GM20000 (cell line): ENCODE measurements at regions not wholly inside any gene's neighbourhood (a gene's known extent, or its start where the extent isn't known, plus 50 kb on each side); places are given as distances from the start of the nearest gene placed in this dataset.

ENCODE experiments used
- DNase-seq: peaks from one replicate; pipeline ENCODE4 v3.0.0; 2012; ENCODE audit warnings: low spot score
- CTCF ChIP-seq: IDR thresholded peaks from 2 replicates; pipeline ENCODE4 v1.5.1; 2012; ENCODE audit warnings: mild to moderate bottlenecking, control low read depth; ENCODE audit errors: extremely low read depth, missing control alignments

- TF ChIP-seq CTCF: no peak
- no peak for DNase-seq
Measured at GRCh38 chr16:86669285-86669805, 91.0 kb downstream of the FOXL1 start.

- no peak for TF ChIP-seq CTCF
- DNase-seq: no peak
Measured at GRCh38 chr16:86669937-86670749, 91.8 kb downstream of the FOXL1 start.

- no peak for TF ChIP-seq CTCF
- DNase-seq: no peak
Measured at GRCh38 chr16:86670750-86671234, 92.4 kb downstream of the FOXL1 start.

- no peak for DNase-seq
- TF ChIP-seq CTCF: no peak
Measured at GRCh38 chr16:86671486-86672178, 93.3 kb downstream of the FOXL1 start.

- no peak for DNase-seq
- TF ChIP-seq CTCF: no peak
Measured at GRCh38 chr16:86672179-86672863, 94.0 kb downstream of the FOXL1 start.

- no peak for DNase-seq
Measured at GRCh38 chr16:86673090-86673955, 95.0 kb downstream of the FOXL1 start.

More at GRCh38 chr16:86673090-86673955, 95.0 kb downstream of the FOXL1 start:
- no peak for TF ChIP-seq CTCF
